HL-60 (cell line): ENCODE measurements at regions not wholly inside any gene's neighbourhood (a gene's known extent, or its start where the extent isn't known, plus 50 kb on each side); places are given as distances from the start of the nearest gene placed in this dataset.
"Not testable (repeated sequence)": the region's sequence is repeated elsewhere in the genome, so short reads cannot be mapped to it uniquely, and the experiment has no call there.

Experiments used
- DNase-seq, 2 experiments: peaks; one replicate each; pipeline ENCODE4 v3.0.0-alpha.2; 2010 to 2020; ENCODE audit warnings: low read depth in 1 of 2, low spot score in 1 of 2
- H3K27ac ChIP-seq: fragments of 250-450 bp; sonication (Bioruptor Pico); replicated peaks from 2 replicates; pipeline ENCODE4 v1.5.1; 2020; ENCODE audit warnings: mild to moderate bottlenecking, moderate library complexity
- H3K27me3 ChIP-seq: fragments of 250-450 bp; sonication (Bioruptor Pico); 2 replicates; pipeline ENCODE4 v1.5.1; 2021; ENCODE audit warnings: mild to moderate bottlenecking, moderate library complexity; ENCODE audit not compliant: insufficient read depth, poor library complexity, severe bottlenecking
- H3K4me3 ChIP-seq: replicated peaks from 2 replicates; pipeline ENCODE4 v1.5.1; 2011; ENCODE audit warnings: mild to moderate bottlenecking, control low read depth, low read length; ENCODE audit not compliant: insufficient read depth
- CTCF ChIP-seq: IDR thresholded peaks from one replicate; pipeline ENCODE4 v1.5.1; 2011; ENCODE audit warnings: low read length, control low read depth, inconsistent platforms; ENCODE audit not compliant: insufficient read depth
- GABPA ChIP-seq: IDR thresholded peaks from 2 replicates; pipeline ENCODE4 v1.6.1; 2012; ENCODE audit warnings: low read depth
- POLR2AphosphoS5 ChIP-seq: IDR thresholded peaks from 2 replicates; pipeline ENCODE4 v1.6.1; 2012; ENCODE audit warnings: low read depth
- REST ChIP-seq: IDR thresholded peaks from 2 replicates; pipeline ENCODE4 v1.6.1; 2012; ENCODE audit warnings: low read depth; ENCODE audit not compliant: insufficient replicate concordance
- SPI1 ChIP-seq: IDR thresholded peaks from 2 replicates; pipeline ENCODE4 v1.6.1; 2012; ENCODE audit warnings: low read depth, mild to moderate bottlenecking, borderline replicate concordance

- H3K27me3 ChIP-seq = no peaks in the 10 kb centered on the region
- H3K27ac ChIP-seq = no peak overlapping the region
- TF ChIP-seq POLR2AphosphoS5 (no peak), CTCF (no peak), REST (no peak), SPI1 (no peak), GABPA (no peak)
- no peak overlapping the region for H3K4me3 ChIP-seq
- DNase-seq = no peak
Observed at GRCh38 chr2:192536922-192537624, 342.3 kb upstream of the TMEFF2 start.

- H3K4me3 ChIP-seq = no peak overlapping the region
- H3K27ac ChIP-seq = no peak overlapping the region
- TF ChIP-seq CTCF = no peak
- no peak for TF ChIP-seq GABPA
- TF ChIP-seq POLR2AphosphoS5 = no peak
- TF ChIP-seq REST = no peak
- TF ChIP-seq SPI1 = no peak
- H3K27me3 ChIP-seq = no peaks in the 10 kb centered on the region
- DNase-seq = no peak
Observed at GRCh38 chr2:192535956-192536921, 341.5 kb upstream of the TMEFF2 start.

GRCh38 chr2:192534072-192534471 is 339.3 kb upstream of the TMEFF2 start:
- no peaks in the 10 kb centered on the region for H3K27me3 ChIP-seq
- H3K27ac ChIP-seq = no peak overlapping the region
- TF ChIP-seq SPI1 = no peak
- TF ChIP-seq GABPA = no peak
- no peak for TF ChIP-seq CTCF
- H3K4me3 ChIP-seq = no peak overlapping the region
- DNase-seq = no peak

- not testable (repeated sequence) for DNase-seq, H3K4me3 ChIP-seq
Observed at GRCh38 chr2:192524642-192525251, 330.0 kb upstream of the TMEFF2 start.

GRCh38 chr2:192524214-192524613 is 329.5 kb upstream of the TMEFF2 start:
- H3K27me3 ChIP-seq, DNase-seq, H3K4me3 ChIP-seq, H3K27ac ChIP-seq: not testable (repeated sequence)

More at GRCh38 chr2:192524642-192525251, 330.0 kb upstream of the TMEFF2 start:
- H3K27ac ChIP-seq, H3K27me3 ChIP-seq: not testable (repeated sequence)
